HG03575 (cell line): ENCODE measurements at regions not wholly inside any gene's neighbourhood (a gene's known extent, or its start where the extent isn't known, plus 50 kb on each side); places are given as distances from the start of the nearest gene placed in this dataset.

Source experiments
- ATAC-seq: cut with Tn5 transposase; IDR thresholded peaks from one replicate; pipeline ENCODE4 v1.9.1; 2021; ENCODE audit not compliant: unreplicated experiment, insufficient number of reproducible peaks, low FRiP score; ENCODE audit errors: extremely low read depth

DNA sequence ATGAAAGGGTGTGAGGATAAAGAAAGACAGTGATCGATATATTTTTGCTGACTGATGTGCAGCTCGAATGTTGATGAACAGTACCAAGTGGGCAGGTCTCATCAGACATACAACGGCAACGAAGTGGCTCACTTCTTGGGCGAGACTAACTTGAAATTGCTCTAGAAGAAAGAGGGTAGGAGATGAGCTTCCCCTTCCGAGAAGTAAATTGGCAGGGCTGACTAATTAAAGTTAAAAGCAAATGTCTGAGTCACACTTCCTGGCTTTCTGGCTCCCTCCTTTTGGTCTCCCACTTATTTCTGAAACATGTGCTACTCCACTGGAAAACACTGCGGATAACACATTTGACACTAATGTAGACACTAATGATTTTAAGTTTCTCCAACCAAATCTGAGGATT, 228.3 kb downstream of the ABHD5 start:
- no peak for ATAC-seq

GRCh38 chr3:43921056-43921648, 230.4 kb downstream of the ABHD5 start:
- ATAC-seq = no peak

DNA sequence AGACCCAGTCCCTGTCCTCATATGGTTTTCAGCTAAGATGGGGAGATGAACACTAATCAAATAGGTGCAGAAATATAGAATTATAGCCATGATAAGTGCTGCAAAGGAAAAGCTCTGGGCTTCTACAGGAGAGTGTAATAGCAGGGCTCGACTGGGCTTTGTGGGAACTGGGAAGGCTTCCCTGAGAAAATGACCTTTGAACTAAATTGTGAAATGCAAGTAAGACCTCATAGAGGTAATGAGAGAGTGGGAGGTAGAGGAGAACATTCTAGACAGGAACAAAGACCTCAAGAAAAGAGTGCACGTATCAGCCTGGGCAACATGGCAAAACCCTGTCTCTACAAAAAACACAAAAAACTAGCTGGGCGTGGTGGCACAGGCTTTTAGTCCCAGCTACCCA, 231.6 kb downstream of the ABHD5 start:
- no peak for ATAC-seq

DNA sequence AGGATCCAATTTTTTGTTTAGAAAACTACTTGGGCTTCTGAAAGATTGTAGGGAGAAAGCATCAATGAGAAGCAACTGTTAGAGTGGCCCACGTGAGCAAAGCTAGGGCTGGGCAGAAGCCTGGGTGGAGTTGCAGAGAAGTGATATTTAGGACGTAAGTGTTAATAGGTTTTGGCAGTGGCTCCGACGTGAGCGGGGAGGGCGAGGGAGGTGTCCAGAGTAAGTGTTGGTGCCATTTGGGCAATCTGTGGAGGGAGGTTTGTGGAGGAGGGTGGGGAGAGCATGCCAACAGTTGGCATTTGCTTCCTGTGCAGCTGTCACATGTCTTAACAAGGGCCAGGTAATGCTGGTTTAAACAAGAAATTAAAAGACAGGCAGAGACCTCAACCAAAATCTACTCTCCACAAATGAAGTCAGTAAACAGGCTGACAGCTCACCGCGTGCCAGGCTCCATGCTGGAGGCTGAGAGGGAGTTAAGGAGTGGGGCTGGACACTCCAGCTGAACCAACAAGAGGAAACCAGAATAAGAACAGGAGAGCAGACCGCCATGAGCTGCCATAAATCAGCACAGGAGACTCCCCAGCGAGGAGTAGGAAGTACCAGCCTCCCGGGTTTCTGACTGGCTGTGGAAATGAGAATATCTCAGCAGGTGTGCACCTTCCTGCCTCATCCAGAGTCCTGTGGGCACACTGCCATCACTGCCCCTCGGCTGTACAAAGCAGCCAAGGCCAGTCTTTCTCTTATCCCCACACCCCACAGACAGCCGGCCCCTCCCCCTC, 232.6 kb downstream of the ABHD5 start:
- no peak for ATAC-seq

DNA sequence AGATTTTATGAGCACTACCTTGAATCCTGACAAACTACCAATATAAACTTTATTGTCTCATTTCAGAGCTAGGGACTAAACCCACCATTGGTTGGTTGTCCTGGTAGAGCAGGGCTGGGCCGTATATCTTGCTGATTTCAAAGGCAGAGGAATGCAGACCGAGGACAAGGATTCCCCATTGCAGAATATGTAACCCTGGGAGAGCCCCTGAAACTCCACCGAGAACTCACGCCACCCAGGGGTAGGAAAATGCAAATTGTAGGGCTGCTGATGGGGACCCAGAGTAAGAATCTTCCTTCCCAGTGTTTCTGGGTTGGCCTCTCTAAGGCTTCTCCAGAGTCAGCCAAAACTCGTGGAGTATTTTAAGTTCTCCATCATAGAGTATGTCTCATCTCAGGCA, 235.3 kb downstream of the ABHD5 start:
- ATAC-seq = no peak

GRCh38 chr3:43932921-43933320, 242.2 kb downstream of the ABHD5 start:
- no peak for ATAC-seq

- no peak for ATAC-seq
These were observed 257.3 kb downstream of the ABHD5 start for GRCh38 chr3:43948013-43948412.

- ATAC-seq = no peak
These were observed 258.9 kb downstream of the ABHD5 start for GRCh38 chr3:43949594-43949993.

- no peak for ATAC-seq
These were observed 260.0 kb downstream of the ABHD5 start for GRCh38 chr3:43950775-43951174.

- ATAC-seq = no peak
These were observed 261.1 kb downstream of the ABHD5 start for GRCh38 chr3:43951813-43952212.

DNA sequence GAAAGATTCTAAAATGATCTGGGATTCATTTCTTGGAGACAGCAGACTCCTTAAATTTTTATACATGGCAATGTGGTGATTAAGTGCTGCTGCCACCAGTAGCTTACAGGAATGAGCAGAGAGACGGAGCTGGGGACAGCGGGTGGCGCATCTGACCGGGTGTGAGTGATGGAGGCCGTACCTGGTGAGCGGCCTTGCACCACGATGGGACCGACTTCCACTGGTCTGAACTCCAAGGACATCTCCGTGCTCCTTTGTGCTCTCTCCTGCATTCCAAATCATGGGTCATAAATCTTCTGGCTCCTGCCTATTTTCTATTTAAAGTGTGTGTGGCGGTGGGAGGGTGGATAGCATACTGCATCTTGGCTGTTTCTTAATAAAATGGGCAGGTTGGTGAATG, 262.6 kb downstream of the ABHD5 start:
- ATAC-seq = no peak

GRCh38 chr3:43953814-43954692, 263.3 kb downstream of the ABHD5 start:
- ATAC-seq = no peak

- ATAC-seq = no peak
These were observed 266.2 kb downstream of the ABHD5 start for GRCh38 chr3:43956945-43957344.

DNA sequence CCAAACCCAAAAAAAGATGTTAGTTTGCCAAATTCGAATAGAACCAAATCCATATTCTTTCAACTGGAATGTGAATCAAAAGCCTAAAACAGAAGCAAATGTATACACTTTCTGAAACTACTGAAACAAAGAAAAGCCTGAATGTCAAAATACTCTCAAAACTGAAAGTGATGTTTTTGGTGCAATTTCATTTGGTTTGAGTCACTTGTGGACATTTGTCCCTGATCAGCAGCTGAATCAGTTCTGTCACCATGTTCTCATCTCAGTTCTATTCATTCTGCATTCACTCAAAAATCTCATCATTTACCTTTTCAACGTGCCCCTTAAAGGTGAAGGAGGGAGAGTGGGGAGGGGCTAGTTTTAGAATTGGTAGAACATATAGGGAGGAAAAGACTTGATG, 266.8 kb downstream of the ABHD5 start:
- ATAC-seq = no peak

- ATAC-seq = no peak
These were observed 267.4 kb downstream of the ABHD5 start for GRCh38 chr3:43958005-43958770.

GRCh38 chr3:43958973-43959372, 268.2 kb downstream of the ABHD5 start:
- ATAC-seq = no peak

DNA sequence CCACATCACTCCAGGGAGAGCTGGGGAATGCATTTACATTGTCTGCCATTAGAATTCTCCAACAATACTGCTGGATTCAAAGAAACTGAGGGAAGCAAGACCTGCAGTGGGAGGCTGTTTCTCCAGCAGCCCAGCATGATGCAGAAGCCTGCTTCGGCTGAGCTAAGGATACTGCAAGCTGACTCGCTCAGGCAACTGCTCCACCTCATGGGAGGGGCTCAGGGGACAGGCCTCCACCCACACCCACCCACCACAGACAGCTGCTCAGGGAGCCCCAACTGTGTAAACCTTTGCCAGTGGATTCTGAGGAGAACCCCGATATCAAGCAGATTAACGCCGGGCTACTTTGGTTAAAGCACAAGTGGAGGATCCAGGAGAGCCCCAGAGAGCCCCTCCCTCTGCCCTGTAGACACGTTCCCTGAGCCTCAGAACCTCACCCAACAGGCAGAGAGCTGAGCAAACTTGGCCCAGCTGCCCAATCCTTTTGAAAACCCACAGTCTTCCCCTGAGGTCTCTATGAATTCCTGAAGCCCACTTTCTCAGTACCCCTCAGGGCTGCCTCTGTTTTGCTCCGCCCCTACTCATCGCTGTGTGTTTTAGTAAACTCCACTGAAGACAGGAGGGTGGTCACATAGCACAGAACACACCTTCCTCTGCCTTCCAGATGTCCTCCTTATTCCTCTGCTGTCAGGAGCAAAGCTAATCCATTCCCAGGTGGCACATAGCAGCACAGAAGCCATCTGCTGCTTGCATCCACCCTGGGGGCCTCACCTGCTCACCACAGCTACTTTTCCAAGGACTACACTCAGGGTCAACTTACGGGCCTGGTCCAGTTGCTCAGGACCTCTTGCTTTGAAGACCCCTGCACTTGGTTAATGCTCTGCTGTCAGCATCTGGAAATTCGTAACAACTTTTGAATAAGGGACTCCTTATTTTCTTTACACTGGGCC, 269.0 kb downstream of the ABHD5 start:
- no peak for ATAC-seq

DNA sequence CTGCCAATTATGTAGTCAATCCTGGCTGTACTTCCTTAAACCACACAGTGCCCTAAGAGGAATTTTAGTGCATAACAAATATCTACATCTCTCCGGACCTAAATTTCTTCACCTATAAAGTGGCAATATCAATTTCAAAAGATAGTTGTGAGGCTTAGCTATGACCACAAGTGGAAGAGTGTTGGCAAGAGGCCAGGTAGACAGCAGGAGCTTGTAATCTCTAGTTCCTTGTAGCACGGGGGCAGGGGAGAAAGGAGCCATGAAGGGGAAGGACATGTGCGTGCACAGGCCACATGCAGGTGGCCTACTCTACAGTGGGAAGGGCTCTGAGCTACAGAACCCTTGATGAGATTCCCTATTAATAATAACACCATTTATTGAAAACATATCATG, 269.7 kb downstream of the ABHD5 start:
- ATAC-seq = no peak
